ENCODE measurements at regions not wholly inside any gene's neighbourhood (a gene's known extent, or its start where the extent isn't known, plus 50 kb on each side); places are given as distances from the start of the nearest gene placed in this dataset.

GRCh38 chr18:77199707-77200106, 49.9 kb upstream of the GALR1 start:
- TF ChIP-seq CTCF (conservative IDR thresholded peaks at IDR 0.05; ENCODE audit: low read length) (no peak), EZH2phosphoT487 (IDR thresholded peaks at IDR 0.05; ENCODE audit: borderline replicate concordance, low read depth, low read length) (no peak)
